ENCODE measurements at regions not wholly inside any gene's neighbourhood (a gene's known extent, or its start where the extent isn't known, plus 50 kb on each side); places are given as distances from the start of the nearest gene placed in this dataset.

DNA sequence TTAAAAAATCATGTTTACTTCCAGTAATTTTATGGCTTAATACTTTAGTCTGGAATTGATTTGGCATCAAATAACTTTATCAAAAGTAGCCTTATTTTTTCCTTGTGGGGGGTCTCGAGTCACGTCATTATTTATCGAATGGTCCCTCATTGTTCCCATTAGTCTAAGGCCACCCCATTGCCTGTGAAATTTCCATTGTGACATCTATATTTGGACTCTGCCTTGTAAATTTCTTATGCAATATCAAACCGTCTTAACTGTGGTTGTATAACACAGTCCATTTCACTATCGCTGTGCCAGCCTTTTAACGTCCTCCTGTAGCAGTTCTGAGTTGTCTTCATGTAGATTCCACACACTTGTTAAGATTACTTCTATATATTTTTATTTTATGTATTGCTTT, 103.9 kb upstream of the RET start:
- no peak for DNase-seq (ENCODE audit: low read depth in 2 of 2)

DNA sequence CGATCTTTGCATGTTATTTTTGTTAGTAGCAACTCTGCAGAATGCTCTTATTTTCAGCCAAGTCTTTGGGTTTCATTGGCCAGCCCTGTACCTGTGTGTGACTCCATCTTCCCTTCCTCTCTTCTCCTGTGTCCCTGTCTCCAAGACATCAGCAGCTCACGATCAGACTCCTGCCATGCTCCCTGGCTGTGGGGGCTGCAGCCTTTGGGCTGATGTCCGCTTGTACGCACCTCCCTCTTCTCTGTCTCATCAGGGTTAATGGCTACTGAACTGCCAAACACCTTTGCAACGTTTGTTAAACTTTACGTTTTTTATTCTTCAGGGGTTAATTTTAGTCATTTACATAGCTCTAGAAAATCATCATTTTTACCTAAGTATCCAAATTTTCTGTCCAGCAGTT, 103.5 kb upstream of the RET start:
- no peak for DNase-seq (ENCODE audit: low read depth in 2 of 2)

DNA sequence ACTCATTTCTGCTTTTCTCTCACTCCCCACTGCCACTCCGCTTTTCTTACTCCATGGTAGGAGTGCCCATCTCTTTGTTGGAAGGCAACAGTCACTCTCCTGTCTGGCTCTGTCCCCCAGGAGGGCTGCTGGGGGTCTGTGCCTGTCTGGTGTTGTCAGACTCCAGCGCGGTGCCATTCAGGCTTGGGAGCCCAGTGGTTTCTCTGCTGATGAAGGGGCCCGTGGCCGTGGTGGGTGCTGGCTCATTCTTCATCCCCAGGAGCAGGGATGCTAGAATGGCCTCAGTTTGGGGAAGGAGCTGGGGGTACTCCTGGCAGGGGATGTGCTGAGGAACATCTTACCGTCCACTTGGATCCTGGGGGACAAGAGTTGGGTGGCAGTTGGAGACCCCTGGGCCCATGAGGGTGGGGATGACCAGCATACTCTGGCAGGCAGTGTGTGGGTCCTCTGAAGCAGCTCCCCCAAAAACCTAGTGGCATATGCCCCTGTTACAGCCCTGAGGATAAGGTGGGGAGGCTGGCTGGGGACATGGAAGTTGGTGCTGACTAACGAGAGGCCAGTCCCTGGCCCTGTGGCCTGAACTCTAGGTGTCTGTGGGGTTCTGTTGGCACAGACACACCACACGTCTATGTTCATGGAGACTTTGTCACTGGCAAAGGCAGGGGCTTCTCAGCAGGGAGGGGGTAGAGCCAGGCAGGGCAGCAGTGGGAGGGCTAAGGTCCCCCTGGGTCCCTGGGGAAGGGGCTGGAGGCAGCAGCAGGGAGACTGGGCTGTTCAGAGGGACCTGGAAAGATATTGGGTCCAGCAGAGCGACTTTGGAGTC, 102.8 kb upstream of the RET start:
- DNase-seq (ENCODE audit: low read depth in 2 of 2), result no peak

DNA sequence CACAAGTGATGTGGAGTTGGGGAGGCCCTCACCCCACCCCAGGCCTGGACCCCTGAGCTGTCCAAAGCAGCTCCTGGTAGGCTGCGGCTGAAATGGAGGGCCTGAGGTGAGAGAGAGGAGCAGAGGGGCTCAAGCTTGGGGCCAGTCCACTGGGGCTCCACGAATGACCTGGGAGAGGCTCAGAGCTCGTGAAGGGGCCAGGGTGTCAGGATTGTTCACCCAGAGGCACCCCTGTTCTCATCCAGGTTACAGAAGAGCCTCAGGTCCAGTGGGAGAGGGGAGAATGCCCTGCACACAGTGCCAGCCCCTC, 102.2 kb upstream of the RET start:
- DNase-seq (ENCODE audit: low read depth in 2 of 2), result no peak

DNA sequence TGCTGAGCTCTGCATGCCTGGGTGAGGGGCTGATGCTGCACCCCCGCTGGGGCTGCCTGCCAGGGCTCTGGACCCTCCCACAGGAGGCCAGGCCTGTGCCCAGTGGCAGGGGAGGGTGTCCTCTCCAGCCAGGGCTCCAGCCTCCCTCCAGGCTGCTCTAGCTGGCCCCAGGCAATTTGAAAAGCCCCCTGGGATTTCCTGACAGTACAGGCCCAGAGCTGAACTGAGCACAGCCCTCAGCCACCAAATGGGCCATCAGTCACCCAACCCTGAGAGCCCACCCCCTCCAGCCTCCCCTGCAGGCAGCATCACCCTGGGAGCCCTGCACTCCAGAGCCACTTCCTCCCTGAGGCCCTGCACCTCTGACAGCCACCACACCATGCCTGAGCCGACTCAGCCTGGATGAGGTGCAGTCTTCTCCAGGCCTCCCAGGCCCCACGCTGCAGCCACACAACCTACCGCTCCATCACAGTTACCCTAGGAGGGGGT, 101.8 kb upstream of the RET start:
- DNase-seq (ENCODE audit: low read depth in 2 of 2), result no peak

DNA sequence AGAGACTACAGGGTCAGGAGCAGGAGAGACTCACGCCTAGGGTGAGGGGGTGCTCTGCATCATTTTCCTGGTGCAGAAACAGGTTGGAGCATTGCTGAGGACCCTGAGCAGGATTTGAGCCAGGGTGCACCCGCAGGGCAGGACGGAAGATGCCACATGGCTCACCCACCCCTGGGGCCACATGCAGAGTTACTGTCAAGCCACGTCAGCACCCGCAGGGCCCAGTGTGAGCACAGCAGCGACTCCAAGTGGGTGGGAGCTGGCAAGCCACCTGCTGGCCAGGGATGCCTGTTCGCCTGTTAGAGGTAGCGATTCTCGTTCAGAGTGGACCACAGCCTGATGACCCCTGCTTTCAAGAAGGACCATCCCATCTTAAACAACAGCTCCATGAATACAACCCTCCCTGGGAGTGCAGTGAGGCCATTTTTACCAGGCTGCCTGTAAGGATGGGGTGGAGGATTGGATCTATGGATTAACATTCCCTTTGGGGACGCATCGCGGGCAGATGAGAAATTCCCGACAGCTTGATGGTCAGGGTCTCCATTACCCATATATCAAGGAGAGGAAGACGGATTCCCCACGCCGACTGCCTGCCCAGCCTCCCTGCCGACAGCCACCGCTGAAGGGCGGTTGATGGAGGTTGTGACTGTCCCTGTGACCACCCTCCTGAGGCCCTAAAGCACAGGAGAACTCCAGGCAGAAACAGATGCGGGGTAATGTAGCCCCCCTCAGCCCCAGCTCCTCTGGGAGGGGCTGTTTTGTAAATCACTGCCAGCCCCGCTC, 101.1 kb upstream of the RET start:
- no peak for DNase-seq (ENCODE audit: low read depth in 2 of 2)

DNA sequence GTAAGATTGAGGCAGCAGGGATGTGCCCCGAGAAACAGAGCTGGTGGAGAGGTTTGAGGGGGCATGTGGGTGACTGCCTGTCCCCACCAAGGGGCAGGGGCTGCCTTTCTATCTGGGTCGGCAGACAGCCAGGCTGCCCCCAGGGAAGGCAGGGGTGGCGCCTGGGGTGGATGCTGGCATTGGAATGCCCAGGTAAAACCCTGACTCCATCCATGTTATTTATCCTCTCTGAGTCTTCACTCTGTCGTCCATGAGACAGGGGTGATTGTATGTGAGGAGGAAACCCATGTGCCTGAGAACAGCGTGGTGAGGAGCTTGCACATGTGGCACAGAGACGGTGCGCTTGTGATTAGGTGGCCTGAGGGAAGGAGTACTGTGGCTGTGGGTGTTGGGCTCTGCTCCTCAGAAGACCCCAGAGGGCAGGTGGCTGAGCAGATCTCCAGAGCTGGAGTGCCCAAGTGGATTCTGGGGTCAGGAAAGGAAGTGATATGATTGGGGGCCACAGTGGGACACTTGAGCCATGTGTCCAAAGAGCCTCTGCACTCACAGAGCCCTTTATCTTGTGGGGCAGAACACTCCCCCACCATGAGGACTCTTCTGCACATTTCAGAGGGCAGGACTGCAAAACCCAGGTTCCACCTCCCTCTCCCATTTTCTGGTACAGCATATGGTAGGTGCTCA, 100.4 kb upstream of the RET start:
- no peak for DNase-seq (ENCODE audit: low read depth in 2 of 2)

DNA sequence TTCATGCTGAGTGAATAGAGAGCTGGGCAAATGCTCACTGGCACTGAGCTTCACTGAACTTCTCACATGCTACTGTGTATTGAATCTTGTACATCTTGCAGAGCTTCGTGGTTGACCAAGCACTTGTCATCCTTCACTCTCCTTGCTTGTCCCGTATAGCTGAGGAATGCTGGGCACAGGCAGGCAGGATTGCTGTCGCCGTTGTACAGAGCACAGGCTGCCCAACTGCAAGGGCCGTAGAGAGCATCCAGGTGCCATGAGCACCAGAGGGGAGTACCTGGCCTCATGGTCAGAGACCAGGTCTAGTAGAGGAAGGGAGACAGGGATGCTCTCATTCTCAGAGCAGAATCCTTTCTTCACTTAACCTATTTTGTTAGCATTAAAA, 99.8 kb upstream of the RET start:
- DNase-seq (ENCODE audit: low read depth in 2 of 2), result no peak

DNA sequence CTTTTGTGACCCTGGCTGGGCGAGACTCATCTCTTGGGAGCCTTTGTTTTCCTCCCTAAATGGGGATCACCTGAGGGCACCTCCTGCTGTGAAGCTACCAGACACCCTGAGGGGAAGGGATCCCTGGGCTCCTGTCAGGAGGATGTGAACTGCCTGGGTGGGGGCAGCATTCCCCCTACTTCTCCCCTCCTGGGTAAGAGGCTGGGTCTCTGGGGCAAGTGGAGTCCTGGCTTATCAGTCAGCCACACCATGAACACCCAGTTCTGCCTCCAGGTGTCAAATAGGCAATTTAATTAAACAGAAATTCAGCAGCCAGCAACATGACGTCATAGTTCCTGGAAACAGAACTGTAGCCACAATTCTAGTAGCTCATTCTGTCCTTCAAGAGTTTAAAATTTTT, 97.7 kb upstream of the RET start:
- DNase-seq (ENCODE audit: low read depth in 2 of 2), result no peak

DNA sequence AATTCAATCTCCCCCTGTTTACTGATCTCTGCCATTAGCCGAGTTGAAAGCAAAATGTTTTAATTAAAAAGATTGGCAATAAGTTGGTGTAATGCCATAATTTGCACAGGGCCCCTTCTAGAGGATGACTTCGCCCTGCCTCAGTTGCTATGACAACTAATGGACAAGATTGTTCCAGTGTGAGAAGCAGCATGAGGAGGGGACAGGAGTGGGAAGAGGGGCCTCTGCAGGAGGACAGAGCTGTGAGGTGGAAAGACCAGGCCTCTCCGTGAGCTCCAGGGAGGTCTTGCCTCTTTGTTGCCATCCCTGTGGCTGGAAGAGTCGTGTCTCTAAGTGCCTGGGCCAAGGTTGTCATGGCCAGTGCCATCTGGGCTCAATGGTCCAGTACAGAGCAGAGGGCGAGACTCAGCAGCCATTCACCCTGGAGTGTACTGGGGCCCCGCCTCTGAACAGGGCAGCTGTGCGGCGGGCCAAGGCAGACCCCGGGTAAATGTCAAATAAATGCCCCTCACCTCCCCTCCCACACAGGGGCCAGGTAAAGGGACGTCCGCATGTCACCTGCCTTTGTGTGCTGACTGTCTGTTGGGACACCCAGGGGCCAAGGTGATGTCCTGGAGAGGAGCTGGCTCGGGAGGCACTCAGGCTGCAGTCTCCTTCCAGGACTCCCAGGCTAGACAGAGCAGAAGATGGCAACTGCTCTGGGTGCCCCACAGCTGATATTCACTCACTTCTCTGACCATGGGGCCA, 97.0 kb upstream of the RET start:
- no peak for DNase-seq (ENCODE audit: low read depth in 2 of 2)

DNA sequence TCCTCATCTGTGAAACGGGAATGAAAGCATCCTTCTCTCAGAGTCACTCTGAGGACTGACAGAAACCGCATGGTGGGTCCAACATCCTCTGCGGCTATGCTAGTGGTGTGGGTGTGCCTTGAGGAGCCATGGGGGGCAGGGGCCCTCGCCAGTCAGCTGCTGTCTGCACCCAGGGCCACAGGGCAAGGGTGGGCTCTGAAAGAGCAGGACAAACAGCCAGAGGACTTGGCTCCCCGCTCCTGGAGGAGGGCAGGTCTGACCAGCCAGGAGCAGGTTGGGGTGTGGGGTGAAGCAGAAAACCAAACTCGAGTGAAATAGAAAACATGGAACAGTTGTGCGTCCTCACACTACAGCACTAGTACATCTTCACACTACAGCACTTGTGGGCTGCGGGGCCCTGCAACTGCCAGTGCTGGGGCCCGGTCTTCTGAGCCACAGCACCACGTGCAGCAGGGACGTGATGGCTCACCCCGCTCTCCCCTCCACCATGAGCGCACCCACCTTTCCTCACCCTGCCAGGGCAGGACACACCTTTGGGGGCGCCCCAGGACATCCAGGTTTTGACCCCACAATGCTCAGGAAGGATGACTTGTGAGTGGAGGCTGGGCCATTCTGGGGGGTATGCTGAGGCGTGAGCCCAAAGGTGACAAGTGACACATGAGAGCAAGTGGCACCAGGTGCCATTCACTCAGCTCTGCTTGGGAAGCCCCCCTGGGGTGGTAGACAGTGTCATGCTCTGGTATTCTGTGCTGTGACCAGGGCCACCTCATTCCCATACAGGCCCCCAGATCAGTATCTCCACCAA, 96.1 kb upstream of the RET start:
- DNase-seq (ENCODE audit: low read depth in 2 of 2), result no peak

DNA sequence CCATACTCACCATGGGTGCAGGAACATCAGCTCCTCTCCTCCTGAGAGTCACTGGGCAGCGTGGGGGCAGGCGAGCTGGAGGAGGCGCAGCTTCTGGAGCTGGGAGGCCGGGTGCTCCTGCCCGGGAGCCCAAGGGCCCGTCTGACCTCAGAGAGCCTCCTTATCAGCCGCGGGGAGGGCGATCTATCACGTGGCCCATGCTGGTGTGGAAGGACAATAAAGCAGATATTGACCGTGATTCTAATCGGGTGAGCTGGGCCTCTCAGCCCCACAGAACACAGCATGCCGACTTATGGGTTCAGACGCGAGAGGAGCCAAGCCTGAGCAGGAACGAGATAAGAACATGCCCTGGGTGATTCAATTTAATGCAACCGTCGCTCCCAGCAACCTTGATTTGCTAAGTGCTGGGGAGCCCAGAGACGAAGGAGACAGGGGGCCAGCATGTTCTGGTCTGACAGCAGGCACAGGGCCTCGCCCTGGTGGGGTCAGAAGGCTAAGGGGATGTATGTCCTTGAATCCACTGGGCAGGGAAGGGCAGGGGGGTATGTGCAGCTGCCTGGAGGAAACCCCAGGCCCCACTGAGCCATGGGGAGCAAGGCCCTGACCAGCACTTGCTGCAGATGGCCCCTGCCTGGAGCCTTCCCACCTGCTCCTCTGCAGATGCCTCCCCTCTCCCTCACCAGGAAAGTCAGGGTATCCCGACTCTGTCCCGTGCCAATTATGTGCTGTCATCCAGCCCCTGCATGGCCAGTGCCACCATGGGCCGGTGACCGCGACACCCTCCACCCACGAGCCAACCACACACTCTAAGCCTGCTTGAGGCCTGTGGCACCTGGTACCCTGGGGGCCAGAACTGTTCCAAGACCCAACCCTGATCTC, 95.3 kb upstream of the RET start:
- DNase-seq (ENCODE audit: low read depth in 2 of 2), result no peak

DNA sequence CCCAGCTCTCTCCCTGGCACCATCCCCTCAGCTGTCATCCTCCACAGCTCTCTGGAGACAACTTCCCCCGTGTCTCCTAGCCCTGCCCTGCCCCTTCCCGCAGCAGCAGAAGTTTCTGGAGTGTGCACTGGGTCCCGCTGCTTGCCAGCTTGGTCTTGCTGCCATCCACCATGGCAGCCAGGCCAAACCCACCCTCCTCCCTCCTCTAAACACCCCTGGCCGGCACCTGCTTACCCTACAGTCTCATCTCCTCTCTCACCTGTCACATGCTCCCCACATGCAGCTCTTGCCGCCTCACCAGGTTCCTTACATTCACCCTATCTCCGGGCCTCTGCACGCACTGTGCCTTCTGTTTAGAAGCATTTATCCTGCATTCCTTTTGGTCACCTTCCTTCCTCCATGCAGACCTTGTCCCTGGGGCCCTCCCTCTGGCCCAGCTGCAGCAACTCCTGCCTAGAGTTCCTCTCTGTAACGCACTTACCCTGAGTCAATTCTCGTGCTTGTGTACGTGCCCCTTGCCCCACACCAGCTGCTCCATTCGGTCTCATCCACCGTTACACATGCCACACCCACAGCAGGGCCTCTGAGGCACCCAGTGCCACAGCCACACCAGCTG, 93.9 kb upstream of the RET start:
- DNase-seq (ENCODE audit: low read depth in 2 of 2), result no peak

DNA sequence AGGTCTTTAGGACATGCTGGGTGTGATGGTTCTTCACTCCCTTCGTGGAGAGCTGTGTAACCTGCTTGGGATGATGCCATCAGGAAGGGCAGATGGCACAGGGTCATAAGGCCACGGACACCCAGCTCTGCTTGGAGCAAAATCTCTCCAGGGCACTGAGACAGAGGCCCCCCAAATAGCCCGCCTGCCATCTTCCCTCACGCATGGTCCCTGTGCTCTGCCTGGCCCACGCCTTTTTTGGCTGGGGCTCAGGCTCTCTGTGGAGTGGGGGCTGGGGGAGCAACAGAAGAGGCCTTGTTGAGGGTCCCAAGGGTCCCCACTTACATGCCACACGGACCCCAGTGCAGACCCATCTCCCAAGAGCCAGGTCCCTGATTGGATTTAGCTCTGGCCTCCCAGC, 93.3 kb upstream of the RET start:
- DNase-seq (ENCODE audit: low read depth in 2 of 2), result no peak

DNA sequence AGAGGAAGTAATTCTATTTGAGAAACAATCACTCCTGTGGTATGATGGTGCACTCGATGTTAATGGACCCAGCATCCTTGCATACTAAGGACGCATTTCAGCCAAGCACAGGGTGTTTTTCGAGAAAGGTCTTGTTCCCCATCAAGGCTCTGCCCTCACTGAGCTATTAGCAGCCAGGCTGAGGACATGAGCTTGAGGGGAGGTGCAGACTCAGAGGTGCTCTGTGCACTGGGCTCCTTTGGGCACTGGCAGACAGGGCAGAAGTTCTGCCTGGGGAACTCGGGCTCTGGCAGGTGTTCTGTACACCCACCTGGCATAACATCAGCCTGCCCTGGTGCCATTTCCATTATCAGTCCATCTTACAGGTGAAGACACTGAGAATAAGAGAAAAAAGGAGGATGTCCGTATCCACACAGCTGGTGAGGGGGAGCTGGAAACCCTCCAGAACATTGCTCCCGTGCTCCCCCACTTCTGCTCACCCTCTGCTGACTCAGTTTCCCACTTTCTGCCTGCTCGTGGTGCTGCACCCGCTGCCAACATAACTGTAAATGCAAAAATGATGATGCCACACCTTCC, 92.7 kb upstream of the RET start:
- no peak for DNase-seq (ENCODE audit: low read depth in 2 of 2)

DNA sequence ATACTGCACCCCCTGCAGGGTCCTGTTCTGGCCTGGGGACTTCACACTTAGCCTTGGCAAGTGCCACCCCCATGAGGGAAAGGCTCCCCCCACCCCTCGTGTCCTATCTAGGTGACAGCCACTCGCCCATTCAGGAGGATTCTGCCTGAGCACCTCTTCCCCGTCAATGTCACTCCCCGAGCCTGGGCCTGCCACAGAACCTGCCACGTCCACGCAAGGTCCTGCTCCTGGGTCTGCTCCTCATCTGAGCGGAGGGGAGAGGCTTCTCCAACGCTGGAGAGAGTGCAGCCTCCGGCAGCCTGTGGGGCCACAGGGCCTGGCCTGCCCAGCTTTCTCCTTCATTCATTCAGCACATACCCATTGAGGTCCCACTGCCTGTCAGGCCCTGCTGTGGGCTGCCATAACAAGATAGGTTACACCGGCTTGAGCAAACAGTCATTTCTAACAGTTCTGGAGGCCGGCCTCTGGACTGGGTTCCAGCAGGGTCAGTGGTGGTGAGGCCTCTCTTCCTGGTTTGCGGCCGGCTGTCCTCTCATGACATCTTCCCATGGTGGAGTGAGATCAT, 92.0 kb upstream of the RET start:
- DNase-seq (ENCODE audit: low read depth in 2 of 2), result no peak

DNA sequence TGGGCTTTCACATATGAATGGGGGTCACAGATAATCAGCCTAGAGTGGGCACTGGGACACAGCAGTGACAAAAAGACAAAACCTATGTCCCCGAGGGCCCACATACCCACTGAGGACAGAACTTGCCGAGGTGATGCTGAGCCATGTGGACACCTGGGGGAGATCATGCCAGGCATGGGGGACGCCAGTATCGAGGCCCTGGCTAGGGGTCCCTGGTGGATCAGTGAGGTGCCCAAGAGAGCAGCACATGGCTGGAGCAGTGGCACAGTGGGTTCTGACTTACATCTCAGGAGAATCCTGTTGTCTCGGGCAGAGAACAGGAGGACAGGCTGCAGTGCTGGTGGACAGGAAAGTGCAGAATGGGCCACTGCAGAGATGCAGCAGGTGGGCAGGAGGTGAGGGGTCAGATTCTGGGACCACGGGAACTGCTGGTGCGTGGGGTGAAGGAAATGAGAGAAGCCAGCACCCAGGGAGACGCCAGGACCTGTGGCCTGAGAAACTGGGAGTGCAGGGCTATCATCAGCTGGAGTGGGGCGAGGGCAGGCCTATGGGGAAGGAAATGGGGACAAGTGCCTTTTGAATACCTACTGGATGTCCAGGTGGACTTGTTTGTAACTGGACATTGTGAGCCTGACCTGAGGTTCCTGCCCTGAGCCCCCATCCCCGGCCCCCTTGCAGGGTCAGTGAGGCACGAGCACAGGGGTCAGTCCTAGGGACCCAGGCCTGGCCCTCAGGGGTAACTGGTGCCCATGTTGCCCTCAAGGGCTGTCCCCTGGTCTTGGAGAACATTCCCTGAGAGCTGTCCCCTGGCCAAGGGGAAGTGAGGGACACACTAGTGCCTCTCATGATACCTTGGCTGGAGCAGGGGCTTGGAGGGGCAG, 91.2 kb upstream of the RET start:
- no peak for DNase-seq (ENCODE audit: low read depth in 2 of 2)

DNA sequence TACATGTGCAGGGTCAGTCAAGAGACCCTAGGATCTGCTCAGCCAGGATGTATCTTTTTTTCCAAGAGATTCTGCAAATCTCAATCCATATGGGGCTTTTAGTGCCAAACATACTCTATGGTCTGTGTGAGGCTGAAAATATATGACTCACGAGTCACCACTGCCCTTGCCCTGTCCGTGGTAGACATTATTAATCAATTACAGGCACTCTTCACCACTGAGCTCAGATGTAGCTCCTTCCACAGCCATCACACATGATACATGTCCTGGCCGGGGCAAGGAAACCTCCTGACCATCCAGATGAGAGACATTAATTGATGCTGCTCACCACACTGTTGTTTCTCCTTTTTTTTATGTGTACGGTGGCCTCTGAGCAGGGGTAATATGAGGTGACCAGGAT, 90.2 kb upstream of the RET start:
- no peak for DNase-seq (ENCODE audit: low read depth in 2 of 2)

Data from stimulated activated CD8-positive, alpha-beta memory T cell treated with anti-CD3 and anti-CD28 coated beads, Interleukin-2, amount 100 ng/mL, for 1 hour (primary cell).